ENCODE measurements at regions not wholly inside any gene's neighbourhood (a gene's known extent, or its start where the extent isn't known, plus 50 kb on each side); places are given as distances from the start of the nearest gene placed in this dataset.

- TF ChIP-seq CTCF (IDR thresholded peaks at IDR 0.05) (no peak), EP300 (IDR thresholded peaks at IDR 0.05; ENCODE audit: low read depth) (no peak), POLR2A (IDR thresholded peaks at IDR 0.05) (no peak), POLR2AphosphoS5 (IDR thresholded peaks at IDR 0.05) (no peak)
These were observed 1111.0 kb upstream of the ATXN8OS start for GRCh38 chr13:68996668-68997025.

All from transverse colon (tissue), 4 donors.